OCI-LY1 (cell line): ENCODE measurements at regions not wholly inside any gene's neighbourhood (a gene's known extent, or its start where the extent isn't known, plus 50 kb on each side); places are given as distances from the start of the nearest gene placed in this dataset.

Experiments used
- EZH2 ChIP-seq: fragments of 200-600 bp; sonication (generic), shearing (Covaris generic); IDR thresholded peaks from 2 replicates; pipeline ENCODE4 v1.8.0; 2017; ENCODE audit warnings: borderline replicate concordance, mixed run types, mild to moderate bottlenecking, antibody characterized with exemption, low read length, moderate library complexity, mixed read lengths
- TF ChIP-seq, protein P1 (sequence below): fragments of 200-600 bp; sonication (generic), shearing (Covaris generic); IDR thresholded peaks from 2 replicates; pipeline ENCODE4 v1.5.1; 2017; ENCODE audit warnings: mild to moderate bottlenecking, antibody characterized with exemption, low read length, moderate library complexity, mixed read lengths

DNA sequence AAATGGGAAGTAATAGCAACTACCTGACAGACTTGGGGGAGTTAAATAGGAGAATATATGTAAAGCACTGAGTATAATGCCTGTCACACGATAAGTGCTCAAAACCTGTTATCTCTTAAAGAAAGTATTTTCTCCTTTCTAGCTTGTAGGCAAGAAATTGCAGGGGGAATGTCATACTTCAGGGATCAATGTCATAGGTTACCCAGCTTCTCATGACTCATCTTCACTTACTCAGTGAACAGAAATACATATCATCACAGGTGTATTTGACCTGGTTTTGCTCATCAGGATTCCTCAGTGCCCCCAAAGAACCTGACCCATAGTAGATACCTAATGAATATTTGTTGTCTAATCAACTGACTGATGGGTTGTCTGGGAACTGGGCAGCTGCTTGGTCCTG lies 285.0 kb upstream of the ATP2B1 start:
- TF ChIP-seq, protein P1, sequence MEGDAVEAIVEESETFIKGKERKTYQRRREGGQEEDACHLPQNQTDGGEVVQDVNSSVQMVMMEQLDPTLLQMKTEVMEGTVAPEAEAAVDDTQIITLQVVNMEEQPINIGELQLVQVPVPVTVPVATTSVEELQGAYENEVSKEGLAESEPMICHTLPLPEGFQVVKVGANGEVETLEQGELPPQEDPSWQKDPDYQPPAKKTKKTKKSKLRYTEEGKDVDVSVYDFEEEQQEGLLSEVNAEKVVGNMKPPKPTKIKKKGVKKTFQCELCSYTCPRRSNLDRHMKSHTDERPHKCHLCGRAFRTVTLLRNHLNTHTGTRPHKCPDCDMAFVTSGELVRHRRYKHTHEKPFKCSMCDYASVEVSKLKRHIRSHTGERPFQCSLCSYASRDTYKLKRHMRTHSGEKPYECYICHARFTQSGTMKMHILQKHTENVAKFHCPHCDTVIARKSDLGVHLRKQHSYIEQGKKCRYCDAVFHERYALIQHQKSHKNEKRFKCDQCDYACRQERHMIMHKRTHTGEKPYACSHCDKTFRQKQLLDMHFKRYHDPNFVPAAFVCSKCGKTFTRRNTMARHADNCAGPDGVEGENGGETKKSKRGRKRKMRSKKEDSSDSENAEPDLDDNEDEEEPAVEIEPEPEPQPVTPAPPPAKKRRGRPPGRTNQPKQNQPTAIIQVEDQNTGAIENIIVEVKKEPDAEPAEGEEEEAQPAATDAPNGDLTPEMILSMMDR: no peak
- TF ChIP-seq EZH2: no peak
